ENCODE measurements at regions not wholly inside any gene's neighbourhood (a gene's known extent, or its start where the extent isn't known, plus 50 kb on each side); places are given as distances from the start of the nearest gene placed in this dataset.
"Not testable (repeated sequence)": the region's sequence is repeated elsewhere in the genome, so short reads cannot be mapped to it uniquely, and the experiment has no call there.

DNA sequence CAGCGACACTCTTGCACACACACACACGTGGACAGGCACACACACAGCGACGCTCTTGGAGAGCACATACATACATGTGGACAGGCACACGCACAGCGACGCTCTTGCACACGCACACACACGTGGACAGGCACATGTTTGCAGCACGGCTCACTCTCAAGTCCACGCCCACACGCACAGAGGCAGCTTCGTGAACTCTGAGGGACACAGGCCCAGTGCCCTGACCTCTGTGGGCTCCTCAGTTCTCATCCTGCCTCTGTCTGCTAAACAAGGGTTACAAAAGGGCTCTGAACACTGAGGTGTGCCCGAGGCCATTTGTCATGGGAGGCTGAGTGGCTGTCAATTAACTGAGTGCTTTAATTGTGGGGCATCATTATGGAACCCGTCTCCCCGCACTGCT lies 558.8 kb upstream of the ADAMTS16 start:
- DNase-seq, result no peak

DNA sequence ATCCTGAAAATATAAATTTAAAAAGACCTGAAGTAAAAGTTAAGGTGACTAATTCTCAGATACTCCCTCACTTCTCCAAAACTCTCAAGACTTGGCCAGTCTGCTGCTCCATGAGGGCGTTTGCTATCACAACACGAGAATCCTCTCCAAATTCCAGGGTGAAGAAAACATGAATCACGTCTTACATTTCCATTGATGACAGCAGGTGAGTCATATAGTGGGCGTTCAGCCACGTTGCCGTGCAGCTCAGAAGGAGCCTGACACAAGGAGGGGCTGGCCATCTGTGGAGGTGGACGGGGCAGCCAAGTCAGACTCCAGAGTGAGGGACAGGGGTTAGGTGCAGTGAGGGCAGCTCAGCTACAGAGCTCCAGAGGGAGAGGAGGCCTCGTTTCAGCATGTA lies 555.1 kb upstream of the ADAMTS16 start:
- DNase-seq, result no peak

GRCh38 chr5:4613440-4613839 lies 526.7 kb upstream of the ADAMTS16 start:
- DNase-seq, result no peak

DNA sequence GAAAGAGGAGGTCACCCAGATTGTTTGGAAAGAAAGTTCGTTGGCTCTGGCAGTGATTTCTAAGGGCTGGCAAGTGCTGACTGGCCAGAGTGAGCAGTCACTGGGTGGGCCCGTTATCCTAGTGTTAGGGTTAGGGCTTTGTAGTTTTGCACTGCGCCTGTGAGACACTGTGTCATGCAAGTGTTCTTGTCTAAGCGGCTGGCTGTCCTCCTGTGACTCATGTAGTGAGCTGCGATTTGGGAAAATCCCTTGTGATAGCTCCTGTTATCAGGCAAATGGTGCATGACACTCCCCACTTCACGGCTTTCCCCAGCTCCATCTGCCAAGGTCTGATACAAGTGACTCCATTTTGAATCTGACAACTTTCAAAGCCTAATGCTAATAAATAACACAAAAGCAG lies 526.0 kb upstream of the ADAMTS16 start:
- DNase-seq, result no peak

DNA sequence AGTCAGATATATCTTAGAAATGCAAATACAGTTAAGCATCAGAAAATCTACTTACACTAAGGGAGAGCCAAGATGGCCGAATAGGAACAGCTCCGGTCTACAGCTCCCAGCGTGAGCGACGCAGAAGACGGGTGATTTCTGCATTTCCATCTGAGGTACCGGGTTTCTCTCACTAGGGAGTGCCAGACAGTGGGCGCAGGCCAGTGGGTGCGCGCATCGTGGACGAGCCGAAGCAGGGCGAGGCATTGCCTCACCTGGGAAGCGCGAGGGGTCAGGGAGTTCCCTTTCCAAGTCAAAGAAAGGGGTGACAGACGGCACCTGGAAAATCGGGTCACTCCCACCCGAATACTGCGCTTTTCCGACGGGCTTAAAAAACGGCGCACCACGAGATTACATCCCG lies 524.8 kb upstream of the ADAMTS16 start:
- DNase-seq, result not testable (repeated sequence)

- DNase-seq, result no peak
Observed at GRCh38 chr5:4625206-4625896, 514.8 kb upstream of the ADAMTS16 start.

- DNase-seq, result no peak
Observed at GRCh38 chr5:4627131-4627530, 513.0 kb upstream of the ADAMTS16 start.

DNA sequence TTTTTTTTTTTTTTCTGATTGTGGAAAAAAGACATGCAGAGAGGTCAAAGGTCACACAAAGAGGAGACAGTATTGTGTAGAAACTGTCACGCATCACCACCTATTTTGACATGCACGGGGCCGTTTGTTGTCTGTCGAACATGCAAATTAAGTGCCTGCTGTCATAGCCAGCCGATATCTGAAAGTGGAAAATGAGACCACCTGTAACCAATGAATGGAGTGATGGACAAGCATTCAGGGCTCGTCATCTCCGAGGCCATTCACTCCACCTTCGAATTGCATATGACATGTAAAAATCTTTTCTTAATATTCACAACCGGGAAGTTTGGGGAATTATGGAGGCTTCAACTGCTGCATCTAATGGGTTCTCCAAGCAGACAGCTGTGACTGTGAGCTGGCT lies 512.2 kb upstream of the ADAMTS16 start:
- no peak for DNase-seq

DNA sequence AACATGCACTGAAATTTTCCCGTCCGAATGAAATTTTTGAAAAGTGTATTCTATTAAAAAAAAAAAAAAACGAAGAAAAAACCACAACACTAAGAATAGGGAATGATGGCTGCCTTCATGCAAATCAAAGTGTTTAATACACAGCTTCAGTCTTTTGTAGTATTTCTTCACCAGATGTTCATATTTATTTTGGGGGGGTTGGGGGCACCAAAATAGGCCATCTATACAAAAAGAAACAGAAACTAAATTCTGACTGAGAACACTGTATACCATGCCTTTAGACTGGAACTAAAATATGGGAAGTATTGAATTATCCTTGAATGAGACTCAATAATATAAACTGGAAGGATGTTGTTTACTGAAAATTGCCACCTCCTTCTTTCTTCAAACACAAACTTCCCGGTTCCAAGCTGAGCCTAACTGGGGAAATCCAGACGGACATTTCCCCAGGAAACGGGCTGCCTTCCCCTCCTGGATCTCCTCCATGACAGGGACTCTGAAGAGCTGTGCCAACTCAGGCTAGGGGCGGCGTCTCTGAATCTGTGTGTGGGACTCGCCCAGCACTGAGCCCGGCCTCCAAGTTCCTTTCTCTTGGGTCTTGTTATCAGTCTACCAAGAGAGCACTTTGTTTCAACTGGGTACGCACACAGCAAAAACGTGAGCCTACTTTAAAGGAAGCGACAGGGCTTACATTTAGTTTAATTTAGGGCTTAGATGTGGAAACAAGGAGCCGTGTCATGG lies 511.3 kb upstream of the ADAMTS16 start:
- DNase-seq, result no peak

GRCh38 chr5:4630031-4630430 lies 510.1 kb upstream of the ADAMTS16 start:
- no peak for DNase-seq

- no peak for DNase-seq
Observed at GRCh38 chr5:4634342-4634741, 505.8 kb upstream of the ADAMTS16 start.

- DNase-seq, result no peak
Observed at GRCh38 chr5:4636378-4636777, 503.8 kb upstream of the ADAMTS16 start.

DNA sequence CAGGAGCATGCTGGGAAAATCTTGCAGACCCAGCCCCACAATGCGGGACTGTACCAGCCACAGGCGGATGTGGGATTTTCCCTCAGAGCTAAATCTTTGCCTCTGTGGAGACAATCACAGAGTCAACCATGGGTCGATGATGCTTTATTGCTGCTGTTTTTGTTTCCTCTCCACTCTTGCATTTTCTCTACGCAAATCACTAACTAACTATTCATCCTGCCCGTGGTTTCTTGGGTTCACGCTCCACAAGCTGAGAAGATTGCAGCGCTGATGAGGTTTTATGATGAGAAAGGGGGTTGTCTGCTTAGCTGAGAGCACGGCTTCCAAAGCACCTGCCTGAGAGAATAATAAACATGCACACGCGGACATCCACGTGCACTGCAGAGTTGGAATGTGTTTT lies 500.2 kb upstream of the ADAMTS16 start:
- no peak for DNase-seq

DNA sequence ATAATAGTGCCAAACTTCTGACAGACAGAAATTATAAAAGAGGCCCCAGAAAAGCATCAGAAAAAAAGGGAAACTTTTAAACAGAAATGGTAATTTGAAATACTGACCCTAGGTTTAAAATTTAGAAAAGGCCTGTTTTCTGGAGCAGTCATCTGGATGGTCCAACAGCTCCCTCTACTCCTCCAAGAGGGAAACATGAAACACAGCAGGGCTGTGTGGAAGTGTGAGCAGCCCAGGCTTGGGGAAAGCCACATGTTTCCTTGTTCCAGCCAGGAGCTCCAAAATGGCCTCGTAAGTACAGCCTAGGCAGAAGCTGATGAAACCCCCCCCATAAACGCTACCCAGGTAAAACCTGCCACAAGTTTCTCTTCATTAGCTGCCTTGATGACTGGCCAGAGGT lies 499.3 kb upstream of the ADAMTS16 start:
- DNase-seq, result no peak

DNA sequence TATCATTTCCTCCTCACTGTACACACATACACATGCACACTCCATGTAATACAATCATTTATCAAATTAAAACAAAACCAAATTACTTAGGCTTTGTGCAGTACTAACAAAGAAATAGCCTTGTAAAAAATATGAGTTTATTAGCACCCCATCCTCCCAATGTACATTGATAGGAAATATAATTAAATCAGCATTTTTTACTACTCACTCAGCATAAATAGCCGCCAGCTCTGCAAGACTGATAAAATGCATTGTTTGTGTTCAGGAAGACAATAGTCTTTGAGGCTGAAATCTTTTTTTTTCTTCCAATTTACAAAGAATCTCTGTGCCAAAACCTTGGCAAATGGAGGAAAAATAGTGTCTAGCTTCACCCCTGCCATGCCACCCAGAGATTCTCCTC lies 497.6 kb upstream of the ADAMTS16 start:
- no peak for DNase-seq

- DNase-seq, result no peak
Observed at GRCh38 chr5:4643190-4643589, 496.9 kb upstream of the ADAMTS16 start.

- no peak for DNase-seq
Observed at GRCh38 chr5:4643960-4644359, 496.2 kb upstream of the ADAMTS16 start.

- DNase-seq, result no peak
Observed at GRCh38 chr5:4646715-4647375, 493.3 kb upstream of the ADAMTS16 start.

DNA sequence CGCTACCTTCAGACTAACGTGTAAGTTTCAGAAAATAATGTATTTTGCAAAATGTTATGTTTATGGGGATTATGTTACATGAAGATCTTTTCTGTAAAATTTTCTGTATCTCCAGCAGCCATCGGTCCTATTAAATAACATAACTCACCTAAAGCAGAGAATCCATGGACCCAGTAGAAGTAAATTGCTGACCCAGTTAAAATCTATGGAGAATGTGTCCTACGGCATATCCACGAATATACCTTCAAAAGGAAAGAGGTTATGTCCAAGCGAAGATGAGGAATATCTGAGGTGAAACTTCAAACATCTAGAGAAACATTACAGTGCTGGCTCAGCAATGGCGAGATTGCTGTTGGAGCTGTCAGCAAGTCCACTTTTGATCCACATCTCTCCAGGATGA lies 492.2 kb upstream of the ADAMTS16 start:
- no peak for DNase-seq

DNA sequence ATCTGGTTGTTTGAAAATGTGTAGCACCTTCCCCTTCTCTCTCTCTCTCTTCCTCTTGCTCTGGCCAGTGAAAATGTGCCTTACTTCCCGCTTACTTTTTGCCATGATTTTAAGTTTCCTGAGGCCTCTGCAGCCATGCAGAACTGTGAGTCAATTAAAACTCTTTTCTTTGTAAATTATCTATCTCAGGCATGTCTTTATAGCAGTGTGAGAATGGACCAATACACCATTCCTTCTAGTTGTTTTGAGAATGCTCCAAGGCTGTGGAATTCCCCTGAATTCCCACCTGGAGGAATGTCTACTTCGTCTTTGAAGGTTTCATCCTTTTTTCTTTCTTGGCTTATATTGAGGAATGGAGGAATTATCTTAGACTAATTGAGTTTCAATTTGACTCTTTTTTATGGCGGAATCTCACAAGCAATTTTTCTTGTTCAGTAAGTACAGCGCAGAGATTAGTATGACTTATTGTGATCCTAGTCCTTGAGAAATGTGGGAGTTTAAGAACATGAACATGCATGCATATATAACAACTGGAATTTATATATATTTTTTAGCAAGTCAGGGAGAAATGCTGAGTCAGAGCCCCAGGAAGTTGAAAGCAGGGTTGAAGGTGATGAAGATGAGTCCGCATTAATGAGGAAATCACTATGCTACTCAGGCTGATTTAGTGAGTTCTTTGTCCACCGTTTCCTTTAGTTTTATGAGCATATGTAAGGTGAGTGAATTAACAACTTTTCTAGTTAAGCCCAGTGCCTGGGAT lies 488.1 kb upstream of the ADAMTS16 start:
- no peak for DNase-seq

DNA sequence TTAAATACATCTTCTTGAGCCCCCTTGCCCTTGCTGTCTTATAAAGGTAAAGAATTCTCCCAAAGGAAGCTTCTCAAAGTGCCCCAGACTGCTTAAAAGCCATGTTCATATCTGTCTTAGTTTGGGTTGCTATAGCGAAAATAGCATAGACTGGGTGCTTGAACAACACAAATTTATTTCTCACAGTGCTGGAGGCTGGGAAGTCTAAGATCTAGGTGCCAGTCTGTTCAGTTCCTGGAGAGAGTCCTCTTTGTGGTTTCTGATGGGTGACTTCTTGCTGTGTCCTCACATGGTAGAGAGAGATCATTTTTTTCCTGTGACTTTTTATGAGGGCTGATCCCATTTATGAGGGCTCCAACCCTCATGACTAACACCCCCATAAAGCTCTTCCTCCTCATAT lies 486.7 kb upstream of the ADAMTS16 start:
- DNase-seq, result no peak

DNA sequence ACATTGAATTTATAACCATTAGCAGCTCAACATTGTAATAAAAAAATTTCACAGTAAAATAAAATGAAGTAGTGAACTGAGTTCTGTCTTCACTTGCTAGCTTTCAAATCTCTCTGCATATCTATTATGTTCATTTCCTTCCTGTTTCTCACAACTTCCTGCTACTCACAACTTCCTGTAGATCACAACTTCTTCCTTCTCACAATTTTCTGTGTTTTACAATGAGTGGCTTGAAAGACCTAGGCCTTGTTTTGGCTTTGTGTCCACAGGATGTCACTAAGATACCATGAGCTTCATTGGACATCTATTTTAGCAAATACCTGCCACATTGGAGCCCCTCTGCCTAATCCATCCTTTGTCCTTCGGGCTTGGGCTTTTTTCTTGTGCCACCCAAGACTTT lies 480.3 kb upstream of the ADAMTS16 start:
- DNase-seq, result no peak

DNA sequence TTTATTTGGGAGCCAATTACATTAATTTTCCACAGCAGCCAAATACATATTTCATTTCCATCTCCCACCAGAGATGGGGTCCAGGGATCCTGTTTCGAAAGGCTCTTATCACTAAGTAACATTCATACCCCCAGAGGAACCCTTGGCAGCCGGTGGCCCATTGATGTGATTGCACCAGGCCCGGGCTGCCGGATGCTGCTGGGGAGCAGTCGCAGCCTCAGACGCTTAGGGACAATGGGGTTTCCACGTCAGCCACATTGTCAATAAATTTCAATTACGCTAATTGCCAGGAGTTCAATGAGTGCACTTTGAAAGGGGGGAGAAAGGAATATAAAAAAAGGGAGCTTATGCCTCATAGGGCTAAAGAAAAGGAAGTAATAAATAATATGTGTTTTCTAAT lies 478.8 kb upstream of the ADAMTS16 start:
- DNase-seq, result no peak
